PC-9 (cell line): ENCODE measurements at regions not wholly inside any gene's neighbourhood (a gene's known extent, or its start where the extent isn't known, plus 50 kb on each side); places are given as distances from the start of the nearest gene placed in this dataset.

Source experiments
- BruUV-seq: library from RNA; stranded (reverse); fragments of 400-500 nt; replicated peaks from 2 replicates; lab custom pipeline; 2021; lab: Mats Ljungman, UMichigan
- CTCF ChIA-PET: fragments of 300-600 bp; sonication (Branson Sonifier 250); formaldehyde crosslinking; loops from one replicate; lab custom pipeline; 2022; ENCODE audit warnings: antibody characterized with exemption; lab: Charles Lee
- POLR2A ChIA-PET: fragments of 300-600 bp; sonication (Branson Sonifier 250); formaldehyde crosslinking; loops from one replicate; lab custom pipeline; 2022; ENCODE audit warnings: antibody characterized with exemption; ENCODE audit not compliant: unreplicated experiment; lab: Charles Lee
- DNase-seq, 2 experiments: peaks; one replicate each; pipeline versions ENCODE4 v3.0.0 to v3.0.0-alpha.2; 2015 to 2022; ENCODE audit warnings: mixed read lengths in 1 of 2
- H2AFZ ChIP-seq: fragments of 200-600 bp; sonication (generic); 2 replicates; pipeline ENCODE4 v1.8.1; 2017; ENCODE audit warnings: antibody characterized with exemption
- H3F3A ChIP-seq: fragments of 200-600 bp; sonication (generic); 2 replicates; pipeline ENCODE4 v1.8.1; 2017; ENCODE audit warnings: antibody characterized with exemption, mild to moderate bottlenecking, low read depth; ENCODE audit not compliant: insufficient read depth
- H3K27ac ChIP-seq: fragments of 200-600 bp; sonication (generic); 2 replicates; pipeline ENCODE4 v1.6.1; 2016; ENCODE audit warnings: mixed run types
- H3K27me3 ChIP-seq: fragments of 200-600 bp; sonication (generic); 2 replicates; pipeline ENCODE4 v1.6.1; 2016; ENCODE audit warnings: low read depth, mixed run types; ENCODE audit not compliant: insufficient read depth
- H3K36me3 ChIP-seq: fragments of 200-600 bp; sonication (generic); 2 replicates; pipeline ENCODE4 v1.6.1; 2016; ENCODE audit warnings: low read depth, mixed run types
- H3K4me1 ChIP-seq: fragments of 200-600 bp; sonication (generic); replicated peaks from 2 replicates; pipeline ENCODE4 v1.6.1; 2016; ENCODE audit warnings: mixed run types; ENCODE audit not compliant: insufficient read depth
- H3K4me2 ChIP-seq: fragments of 200-600 bp; sonication (generic); 2 replicates; pipeline ENCODE4 v1.6.1; 2017; ENCODE audit warnings: mixed run types
- H3K4me3 ChIP-seq: fragments of 200-600 bp; sonication (generic); 2 replicates; pipeline ENCODE4 v1.6.1; 2016; ENCODE audit warnings: mixed run types
- H3K79me2 ChIP-seq: fragments of 200-600 bp; sonication (generic); 2 replicates; pipeline ENCODE4 v1.6.1; 2017; ENCODE audit warnings: low read depth, mixed run types
- H3K9me2 ChIP-seq: fragments of 200-600 bp; sonication (generic); 2 replicates; pipeline ENCODE4 v1.8.1; 2017; ENCODE audit warnings: mild to moderate bottlenecking; ENCODE audit not compliant: insufficient read depth
- H3K9me3 ChIP-seq: fragments of 200-600 bp; sonication (generic); 2 replicates; pipeline ENCODE4 v1.8.1; 2016; ENCODE audit warnings: low read depth; ENCODE audit not compliant: insufficient read depth
- H4K20me1 ChIP-seq: fragments of 200-600 bp; sonication (generic); 2 replicates; pipeline ENCODE4 v1.8.1; 2017; ENCODE audit not compliant: insufficient read depth
- CTCF ChIP-seq: fragments of 200-600 bp; sonication (generic); conservative IDR thresholded peaks from 2 replicates; pipeline ENCODE4 v1.6.1; 2017; ENCODE audit warnings: mixed run types, antibody characterized with exemption, mild to moderate bottlenecking, moderate library complexity
- EZH2 ChIP-seq: fragments of 200-600 bp; sonication (generic); IDR thresholded peaks from 2 replicates; pipeline ENCODE4 v1.8.0; 2017; ENCODE audit warnings: antibody characterized with exemption, low read depth
- intact Hi-C: fragments of 100-400 bp; cut with micrococcal nuclease; formaldehyde crosslinking; loops from one replicate; pipeline ENCODE4 v1.10.0; 2022; ENCODE audit not compliant: unreplicated experiment

- CTCF ChIA-PET = no interaction called here
- intact Hi-C loops = no loop called here
These were observed 215.3 kb upstream of the FSHR start for GRCh38 chr2:49369650-49370049.

GRCh38 chr2:49369101-49369500, 214.8 kb upstream of the FSHR start:
- CTCF ChIA-PET = no interaction called here
- no peaks in the 10 kb centered on the region for H3F3A ChIP-seq
- POLR2A ChIA-PET = no interaction called here
- BruUV-seq = no TSS peak
- no peak for TF ChIP-seq EZH2
- no peak for TF ChIP-seq CTCF
- H3K4me2 ChIP-seq = no peak overlapping the region
- intact Hi-C loops = no loop called here
- no peak overlapping the region for H2AFZ ChIP-seq
- no peaks in the 10 kb centered on the region for H3K79me2 ChIP-seq
- H3K9me2 ChIP-seq = no peaks in the 10 kb centered on the region
- DNase-seq = no peak
- no peaks in the 10 kb centered on the region; the same call in 1 of the 2 replicates for H4K20me1 ChIP-seq
- H3K4me1 ChIP-seq = no peaks in the 10 kb centered on the region
- H3K27ac ChIP-seq = no peak overlapping the region
- no peaks in the 10 kb centered on the region for H3K36me3 ChIP-seq
- no peak overlapping the region for H3K4me3 ChIP-seq
- H3K9me3 ChIP-seq = 0 out of 2 replicates have a peak, but pooled peaks cover 7% of the 10 kb centered on the region
- no peaks in the 10 kb centered on the region for H3K27me3 ChIP-seq

More at GRCh38 chr2:49369650-49370049, 215.3 kb upstream of the FSHR start:
- H3K4me2 ChIP-seq = no peak overlapping the region
- TF ChIP-seq EZH2 = no peak
- no peak for TF ChIP-seq CTCF
- DNase-seq = no peak
- POLR2A ChIA-PET = no interaction called here
- H2AFZ ChIP-seq = no peak overlapping the region
- H3K4me3 ChIP-seq = no peak overlapping the region
- no peaks in the 10 kb centered on the region; the same call in 1 of the 2 replicates for H4K20me1 ChIP-seq
- H3K79me2 ChIP-seq = no peaks in the 10 kb centered on the region
- H3K27me3 ChIP-seq = no peaks in the 10 kb centered on the region
- no peaks in the 10 kb centered on the region for H3K36me3 ChIP-seq
- H3K4me1 ChIP-seq = no peaks in the 10 kb centered on the region
- BruUV-seq = no TSS peak
- no peaks in the 10 kb centered on the region for H3F3A ChIP-seq
- H3K9me3 ChIP-seq = 0 out of 2 replicates have a peak, but pooled peaks cover 7% of the 10 kb centered on the region
- no peak overlapping the region for H3K27ac ChIP-seq
- no peaks in the 10 kb centered on the region for H3K9me2 ChIP-seq

GRCh38 chr2:49367003-49367402, 212.7 kb upstream of the FSHR start:
- no peaks in the 10 kb centered on the region for H3K4me1 ChIP-seq
- no peaks in the 10 kb centered on the region for H3K9me2 ChIP-seq
- no peaks in the 10 kb centered on the region for H3K36me3 ChIP-seq
- H3K79me2 ChIP-seq = no peaks in the 10 kb centered on the region
- H3K27ac ChIP-seq = no peak overlapping the region
- H3K4me3 ChIP-seq = no peak overlapping the region
- H3K4me2 ChIP-seq = no peak overlapping the region
- ChIA-PET POLR2A (no interaction called here), CTCF (no interaction called here)
- no peak overlapping the region for H2AFZ ChIP-seq
- BruUV-seq = no TSS peak
- H3K9me3 ChIP-seq = 0 out of 2 replicates have a peak, but pooled peaks cover 7% of the 10 kb centered on the region
- no peaks in the 10 kb centered on the region; the same call in 1 of the 2 replicates for H4K20me1 ChIP-seq
- DNase-seq = no peak
- H3F3A ChIP-seq = no peaks in the 10 kb centered on the region
- H3K27me3 ChIP-seq = no peaks in the 10 kb centered on the region
- TF ChIP-seq CTCF = no peak
- TF ChIP-seq EZH2 = no peak
- intact Hi-C loops = no loop called here
